K562 (cell line): ENCODE measurements at regions not wholly inside any gene's neighbourhood (a gene's known extent, or its start where the extent isn't known, plus 50 kb on each side); places are given as distances from the start of the nearest gene placed in this dataset.

Experiments
- ATAC-seq: fragments of 200-7000 bp; cut with Tn5 transposase; 3 replicates; pipeline ENCODE4 v1.9.1; 2020; ENCODE audit warnings: moderate library complexity
- BruUV-seq: library from RNA; stranded (reverse); fragments of 400-500 nt; replicated peaks from 2 replicates; lab custom pipeline; 2021; lab: Mats Ljungman, UMichigan
- CTCF ChIA-PET: fragments of 300-600 bp; formaldehyde crosslinking; extraction: SDS; loops from one replicate; lab custom pipeline; 2021; ENCODE audit warnings: low intra/inter-chr PET ratio; lab: Yijun Ruan, JAX
- POLR2A ChIA-PET: fragments of 300-600, 350-650 bp; sonication (Branson Sonifier 250); formaldehyde crosslinking; extraction: SDS; loops from one replicate; lab custom pipeline; 2021; ENCODE audit warnings: antibody characterized with exemption, inconsistent platforms; lab: Yijun Ruan, JAX
- DNase-seq, 4 experiments: peaks; one replicate each; pipeline versions ENCODE4 v3.0.0 to v3.0.0-alpha.2; 2011 to 2018; ENCODE audit warnings: low spot score in 3 of 4, mixed read lengths in 3 of 4; ENCODE audit errors: extremely low read depth in 1 of 4
- FAIRE-seq: peaks from 2 replicates; lab custom pipeline; 2011; peaks lifted over from hg19 to GRCh38; lab: Jason Lieb, UNC
- H2AFZ ChIP-seq: 2 replicates; pipeline ENCODE4 v1.6.0; 2011; ENCODE audit warnings: low read depth, low read length, control low read depth, inconsistent platforms
- H3K27ac ChIP-seq: fragments of 200-600 bp; 3 replicates; pipeline ENCODE4 v1.8.0; 2011; ENCODE audit warnings: low read depth, mild to moderate bottlenecking, control low read depth, inconsistent platforms, low read length, moderate library complexity, mixed read lengths; ENCODE audit errors: extremely low read depth
- H3K27me3 ChIP-seq, 2 experiments: fragments of 300-600 bp in 1 of 2; 2 replicates in 1 of 2; 3 replicates in 1 of 2; pipeline versions ENCODE4 v1.6.0 to v1.8.0; 2011; ENCODE audit warnings: inconsistent platforms in 2 of 2, low read length in 2 of 2, mild to moderate bottlenecking in 1 of 2, mixed read lengths in 1 of 2, moderate library complexity in 1 of 2; ENCODE audit not compliant: control insufficient read depth in 2 of 2, insufficient read depth in 2 of 2
- H3K36me3 ChIP-seq: fragments of 300-600 bp; 3 replicates; pipeline ENCODE4 v1.8.0; 2011; ENCODE audit warnings: mild to moderate bottlenecking, low read length, inconsistent platforms; ENCODE audit not compliant: control insufficient read depth, insufficient read depth
- H3K4me1 ChIP-seq, 2 experiments: fragments of 200-600 bp in 1 of 2; replicated peaks in 1 of 2; 2 replicates in 1 of 2; 3 replicates in 1 of 2; pipeline versions ENCODE4 v1.5.1 to v1.8.0; 2011; ENCODE audit warnings: inconsistent platforms in 2 of 2, low read length in 2 of 2, mild to moderate bottlenecking in 1 of 2, mixed read lengths in 1 of 2, moderate library complexity in 1 of 2; ENCODE audit not compliant: control insufficient read depth in 2 of 2, insufficient read depth in 2 of 2
- H3K4me2 ChIP-seq: 2 replicates; pipeline ENCODE4 v1.6.1; 2011; ENCODE audit warnings: low read length, control low read depth, inconsistent platforms, mixed read lengths; ENCODE audit not compliant: insufficient read depth
- H3K4me3 ChIP-seq: fragments of 200-600 bp; sonication (generic), shearing (Covaris generic); 2 replicates; pipeline ENCODE4 v1.5.1; 2016; ENCODE audit warnings: control low read depth, inconsistent platforms
- H3K79me2 ChIP-seq: fragments of 200-600 bp; 3 replicates; pipeline ENCODE4 v1.8.0; 2011; ENCODE audit warnings: low read length, inconsistent platforms; ENCODE audit not compliant: control insufficient read depth, insufficient read depth
- H3K9ac ChIP-seq, 2 experiments: 2 replicates each; pipeline versions ENCODE4 v1.6.0 to v1.6.1; 2011; ENCODE audit warnings: low read depth in 2 of 2, low read length in 2 of 2, control low read depth in 1 of 2, inconsistent platforms in 1 of 2, mild to moderate bottlenecking in 1 of 2, mixed read lengths in 1 of 2; ENCODE audit not compliant: insufficient read depth in 1 of 2
- H3K9me1 ChIP-seq: one replicate; pipeline ENCODE4 v1.6.0; 2011; ENCODE audit warnings: inconsistent platforms, mild to moderate bottlenecking, low read length, moderate library complexity; ENCODE audit not compliant: control insufficient read depth, insufficient read depth
- H3K9me3 ChIP-seq: replicated peaks from 2 replicates; pipeline ENCODE4 v1.5.1; 2011; ENCODE audit warnings: low read depth, low read length, inconsistent platforms; ENCODE audit not compliant: control insufficient read depth, insufficient read depth
- H4K20me1 ChIP-seq: replicated peaks from 2 replicates; pipeline ENCODE4 v1.6.1; 2011; ENCODE audit warnings: low read length, inconsistent platforms, mixed read lengths; ENCODE audit not compliant: control insufficient read depth, insufficient read depth
- REST ChIP-seq, 2 experiments: fragments of 450-650 bp; formaldehyde crosslinking in 1 of 2; IDR thresholded peaks; 2 replicates each; pipeline versions ENCODE4 v1.4.0 to v1.6.1; 2014 to 2020; ENCODE audit warnings: mild to moderate bottlenecking in 2 of 2, borderline replicate concordance in 1 of 2, low read depth in 1 of 2
- SAFB ChIP-seq: fragments of 200-400 bp; formaldehyde crosslinking; IDR thresholded peaks from 2 replicates; pipeline ENCODE4 v1.6.1; 2017; ENCODE audit warnings: low read depth, low read length, borderline replicate concordance
- ZNF224 ChIP-seq: sonication (generic); formaldehyde crosslinking; IDR thresholded peaks from 2 replicates; pipeline ENCODE4 v1.8.0; 2022; ENCODE audit warnings: mild to moderate bottlenecking, missing genetic modification reagents
- ZNF445 ChIP-seq: fragments of 250-450 bp; sonication (Bioruptor Pico); IDR thresholded peaks from 2 replicates; pipeline ENCODE4 v1.4.0; 2020; ENCODE audit warnings: low read depth, mild to moderate bottlenecking, moderate library complexity
- ZNF778 ChIP-seq: fragments of 450-650 bp; formaldehyde crosslinking; IDR thresholded peaks from 2 replicates; pipeline ENCODE4 v1.4.0; 2020; ENCODE audit warnings: mild to moderate bottlenecking, moderate library complexity
- WGBS: fragments of 100-300 bp; shearing (Covaris generic); methylation state at CpG from one replicate; pipeline ENCODE4 v1.1.6; 2016; ENCODE audit warnings: low coverage, mixed read lengths; ENCODE audit not compliant: insufficient coverage; ENCODE audit errors: missing lambda C conversion rate; 5-methylcytosine and 5-hydroxymethylcytosine counted together
- in situ Hi-C: fragments of 300-500 bp; cut with MboI; formaldehyde crosslinking; loops from 4 replicates; pipeline ENCODE4 v1.15.0; 2018; ENCODE audit warnings: inconsistent platforms, mixed read lengths
- intact Hi-C: fragments of 100-400 bp; cut with micrococcal nuclease; formaldehyde crosslinking; loops from 2 replicates; pipeline ENCODE4 v1.14.2; 2022

- Histone ChIP-seq H3K4me3 (no peak overlapping the region), H3K27me3 (peaks cover 2 to 36% of the 10 kb centered on the region in 2 experiments; a peak in 2 of 5 replicates), H3K4me1 (no peaks in the 10 kb centered on the region; a peak in 1 of 5 replicates), H3K4me2 (no peak overlapping the region), H3K9ac (no peak overlapping the region), H3K36me3 (no peaks in the 10 kb centered on the region), H4K20me1 (no peaks in the 10 kb centered on the region), H3K9me3 (no peaks in the 10 kb centered on the region), H3K9me1 (no peaks in the 10 kb centered on the region), H2AFZ (no peak overlapping the region), H3K27ac (no peak overlapping the region), H3K79me2 (no peaks in the 10 kb centered on the region)
- intact Hi-C loops (no loop called here), in situ Hi-C loops (no loop called here)
- FAIRE-seq (no peak), DNase-seq (no peak), ATAC-seq (no peak)
- ChIA-PET POLR2A (no interaction called here), CTCF (no interaction called here)
- under 1% methylated on average over 6 of the region's 6 CpGs for WGBS
- TF ChIP-seq SAFB (no peak), ZNF224 (CRISPR knock-in tag) (no peak), ZNF778 (no peak), REST (IDR thresholded peaks at IDR 0.05; ENCODE audit: borderline replicate concordance) (no peak), REST (CRISPR knock-in tag; IDR thresholded peaks at IDR 0.05; ENCODE audit: low read depth) (no peak), ZNF445 (no peak)
- no TSS peak for BruUV-seq
These were observed 77.1 kb downstream of the SLC2A10 start for GRCh38 chr20:46786566-46786965.
